COLO668 (cell line): ENCODE measurements at regions not wholly inside any gene's neighbourhood (a gene's known extent, or its start where the extent isn't known, plus 50 kb on each side); places are given as distances from the start of the nearest gene placed in this dataset.

Source experiments
- DNase-seq: peaks from one replicate; lab custom pipeline; 2025; ENCODE audit not compliant: unreplicated experiment; lab: John Stamatoyannopoulos, UW

DNA sequence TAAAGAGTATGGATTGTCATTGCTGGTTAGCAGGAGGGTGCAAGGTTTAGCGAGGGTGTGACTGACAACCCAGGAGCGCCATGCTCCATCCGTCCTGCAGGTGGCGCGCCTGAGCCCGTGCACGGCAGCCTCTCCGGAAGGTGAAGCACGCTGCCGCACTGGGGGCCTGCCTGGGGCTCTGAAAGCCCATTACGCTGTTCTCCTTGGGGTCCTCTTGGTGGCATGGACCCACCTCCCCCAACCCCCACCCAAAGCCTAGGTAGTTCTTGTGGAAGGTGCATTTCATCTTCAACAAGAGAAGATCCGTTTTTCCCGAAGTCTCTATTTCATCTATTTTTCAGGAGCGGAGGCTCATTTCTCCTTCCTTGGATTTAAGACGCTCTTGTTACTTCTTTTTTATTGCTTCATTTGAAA lies 197.4 kb upstream of the KCNG1 start:
- DNase-seq = peak; percentile 7

DNA sequence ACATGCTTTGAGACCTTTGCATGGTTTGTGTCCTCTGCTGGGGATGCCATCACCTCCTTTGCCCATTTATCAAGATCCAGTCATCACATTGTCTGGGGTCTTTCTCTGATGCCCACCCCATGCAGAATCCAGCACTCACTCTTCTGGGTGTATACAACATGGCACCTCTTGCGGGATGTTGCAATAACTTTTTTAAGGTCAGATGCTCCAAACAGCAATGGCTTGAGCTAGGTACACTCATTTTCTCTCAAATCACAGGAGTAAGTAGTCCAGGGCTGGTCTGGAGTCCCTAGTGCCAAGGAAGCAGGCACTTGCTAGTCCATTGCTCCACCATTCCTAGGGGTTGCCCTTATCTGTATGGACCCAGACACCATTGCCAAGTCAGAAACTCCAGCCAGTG lies 196.6 kb upstream of the KCNG1 start:
- DNase-seq = no peak

- DNase-seq = no peak
Measured at GRCh38 chr20:51218603-51219002, 195.7 kb upstream of the KCNG1 start.

- DNase-seq = no peak
Measured at GRCh38 chr20:51217347-51218045, 194.6 kb upstream of the KCNG1 start.

DNA sequence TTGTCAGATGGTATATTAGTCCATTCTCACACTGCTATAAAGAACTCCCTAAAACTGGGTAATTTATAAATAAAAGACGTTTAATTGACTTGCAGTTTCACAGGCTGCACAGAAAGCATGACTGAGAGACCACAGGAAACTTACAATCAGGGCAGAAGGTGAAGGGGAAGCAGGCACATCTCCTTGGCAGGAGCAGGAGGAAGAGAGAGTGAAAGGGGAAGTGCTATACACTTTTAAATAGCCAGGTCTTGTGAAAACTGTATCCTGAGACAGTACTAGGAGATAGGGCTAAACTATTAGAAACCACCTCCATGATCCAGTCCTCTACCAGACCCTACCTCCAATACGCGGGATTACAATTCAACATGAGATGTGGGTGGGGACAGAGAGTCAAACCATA lies 193.9 kb upstream of the KCNG1 start:
- DNase-seq = no peak

GRCh38 chr20:51212816-51213215 lies 189.9 kb upstream of the KCNG1 start:
- no peak for DNase-seq

DNA sequence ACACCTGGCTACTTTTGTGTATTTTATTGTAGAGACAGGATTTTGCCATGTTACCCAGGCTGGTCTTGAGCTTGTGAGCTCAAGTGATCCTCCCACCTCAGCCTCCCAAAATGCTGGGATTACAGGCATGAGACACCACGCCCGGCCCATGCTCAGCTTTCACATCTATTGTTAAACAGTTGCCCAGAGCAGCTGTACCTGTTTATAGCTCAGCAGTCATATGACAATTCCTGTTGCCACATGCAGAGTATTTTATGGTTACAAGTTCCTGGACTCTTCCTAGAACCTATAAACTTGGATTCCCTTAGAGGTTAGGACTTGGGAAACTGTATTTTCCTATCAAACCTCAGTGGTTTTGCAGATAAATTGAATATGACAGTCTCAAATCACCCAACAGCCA lies 188.3 kb upstream of the KCNG1 start:
- DNase-seq = no peak

DNA sequence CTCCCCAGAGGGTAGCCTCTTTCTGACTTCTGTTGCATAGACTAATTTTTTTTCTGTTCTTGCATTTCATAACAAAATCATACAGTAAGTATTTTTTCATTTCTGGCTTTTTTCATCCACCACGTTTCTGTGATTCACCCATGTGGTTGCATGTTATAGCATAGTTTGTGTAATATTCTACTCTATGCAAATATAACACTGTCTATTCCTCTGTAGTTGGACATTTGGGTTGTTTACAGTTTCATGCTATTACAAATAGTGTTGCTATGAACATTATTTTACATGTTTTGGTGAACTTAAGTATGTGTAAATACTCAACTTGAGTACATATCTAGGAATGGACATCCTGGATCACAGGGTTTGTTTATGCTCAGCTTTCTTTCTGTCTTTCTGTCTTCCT lies 187.2 kb upstream of the KCNG1 start:
- DNase-seq = no peak

DNA sequence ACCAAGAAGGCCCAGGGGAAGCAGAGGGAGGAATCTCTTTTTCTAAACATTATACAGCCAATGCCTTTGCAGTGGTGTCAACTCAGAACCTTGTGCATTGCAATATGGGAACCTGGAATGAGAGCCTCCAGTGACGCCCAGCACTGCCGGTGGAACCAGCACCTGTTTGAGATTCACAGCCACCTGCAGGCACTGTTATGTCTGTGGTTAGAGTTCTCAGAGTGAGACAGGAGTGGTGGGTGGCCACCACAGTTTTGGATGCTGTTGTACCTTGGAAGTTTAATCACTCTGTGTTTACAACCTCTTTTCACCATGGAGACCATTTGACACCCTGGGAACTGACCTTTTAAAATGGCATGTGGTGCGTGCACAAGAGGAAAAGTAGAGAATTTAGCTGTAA lies 185.3 kb upstream of the KCNG1 start:
- DNase-seq = no peak

DNA sequence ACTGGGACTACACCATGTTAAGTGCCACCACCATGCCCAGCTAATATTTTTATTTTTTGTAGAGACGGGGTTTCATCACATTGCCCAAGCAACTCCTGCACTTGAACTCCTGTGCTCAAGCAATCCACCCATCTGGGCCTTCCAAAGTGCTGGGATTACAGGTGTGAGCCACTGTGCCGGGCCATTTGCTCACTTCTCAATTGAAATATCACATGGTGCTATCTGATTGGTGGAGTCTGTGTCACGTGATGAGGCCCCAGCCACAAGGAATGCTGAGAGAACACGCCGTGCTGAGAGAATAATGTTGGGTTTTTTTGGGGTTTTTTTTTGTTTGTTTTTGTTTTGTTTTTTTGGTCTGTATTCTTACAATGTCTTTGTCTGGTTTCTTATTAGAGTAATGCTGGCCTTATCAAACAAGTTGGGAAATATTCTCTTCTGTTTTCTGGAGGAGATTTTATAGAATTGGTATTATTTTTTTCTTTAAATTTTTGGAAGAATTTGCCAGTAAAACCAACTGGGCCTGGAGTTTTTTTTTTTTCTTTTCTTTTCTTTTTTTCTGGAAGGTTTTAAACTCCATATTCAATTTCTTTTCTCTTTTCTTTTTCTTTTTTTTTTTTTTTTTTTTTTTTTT lies 183.2 kb upstream of the KCNG1 start:
- DNase-seq = no peak

DNA sequence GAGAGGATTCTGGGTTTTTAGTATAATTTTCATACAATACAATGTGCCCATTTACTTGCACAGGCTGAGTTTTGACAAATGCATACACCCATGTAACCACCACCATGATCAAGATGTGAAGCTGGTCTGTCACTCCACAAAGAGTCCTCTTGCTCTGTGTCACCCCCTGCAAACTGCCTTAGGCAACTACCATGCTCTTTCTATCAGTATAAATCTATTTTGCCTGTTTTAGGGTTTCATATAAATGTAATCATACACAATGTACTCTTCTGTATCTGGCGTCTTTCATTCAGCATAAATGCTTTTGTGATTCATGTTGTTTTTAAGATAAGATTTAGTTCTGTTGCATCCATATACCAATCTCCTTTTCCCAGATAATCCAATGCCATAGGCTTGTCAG lies 181.9 kb upstream of the KCNG1 start:
- DNase-seq = no peak

DNA sequence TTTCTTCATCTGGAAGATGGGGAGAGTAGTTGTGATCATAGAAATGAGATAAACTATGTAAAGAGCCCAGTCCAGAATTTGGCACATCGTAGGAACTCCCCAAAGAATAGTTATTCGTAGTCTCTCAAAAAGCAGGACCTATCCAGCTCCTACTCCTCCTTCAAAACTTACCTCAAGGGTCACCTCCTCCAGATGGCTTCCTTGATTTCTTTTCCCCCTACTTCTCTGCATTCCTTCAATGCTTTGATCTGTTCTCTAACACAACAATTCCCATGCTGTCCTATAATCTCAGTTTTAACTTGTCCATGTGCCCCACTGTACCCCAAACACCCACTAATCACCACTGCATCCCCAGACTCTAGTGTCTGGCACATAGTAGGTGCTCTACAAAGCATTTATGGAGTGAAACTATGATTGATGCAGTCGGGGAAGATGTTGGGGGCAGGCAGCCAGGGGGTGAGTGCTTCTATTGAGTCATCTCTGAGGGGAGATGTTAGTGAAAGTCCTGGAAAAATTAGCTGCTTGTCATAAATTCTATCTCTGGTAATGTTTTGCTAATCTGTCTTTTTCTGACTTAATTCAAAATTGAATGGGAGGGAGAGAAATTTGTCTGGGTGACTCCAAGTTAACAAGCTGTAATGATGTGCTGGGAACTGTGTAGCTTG lies 181.3 kb upstream of the KCNG1 start:
- DNase-seq = no peak

DNA sequence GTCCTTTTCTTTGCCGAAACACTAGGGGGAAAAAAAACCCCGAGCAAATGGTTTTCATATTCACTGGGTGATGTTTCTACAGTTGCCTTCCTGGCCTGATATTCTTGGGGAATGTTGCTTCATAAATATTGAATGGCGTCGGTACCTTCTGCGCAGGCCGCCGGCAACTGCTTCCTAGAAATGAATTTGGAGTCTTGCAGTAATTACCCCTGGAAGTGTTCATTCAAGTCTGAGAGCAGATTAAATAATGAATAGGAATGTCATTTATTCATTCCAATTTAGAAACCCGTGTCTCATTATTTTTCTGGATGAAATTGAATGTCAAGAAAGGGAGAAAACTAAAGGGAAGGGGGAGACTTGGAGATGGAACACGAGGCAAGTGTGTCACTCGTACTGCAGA lies 179.4 kb upstream of the KCNG1 start:
- no peak for DNase-seq

- no peak for DNase-seq
Measured at GRCh38 chr20:51199920-51200319, 177.0 kb upstream of the KCNG1 start.

DNA sequence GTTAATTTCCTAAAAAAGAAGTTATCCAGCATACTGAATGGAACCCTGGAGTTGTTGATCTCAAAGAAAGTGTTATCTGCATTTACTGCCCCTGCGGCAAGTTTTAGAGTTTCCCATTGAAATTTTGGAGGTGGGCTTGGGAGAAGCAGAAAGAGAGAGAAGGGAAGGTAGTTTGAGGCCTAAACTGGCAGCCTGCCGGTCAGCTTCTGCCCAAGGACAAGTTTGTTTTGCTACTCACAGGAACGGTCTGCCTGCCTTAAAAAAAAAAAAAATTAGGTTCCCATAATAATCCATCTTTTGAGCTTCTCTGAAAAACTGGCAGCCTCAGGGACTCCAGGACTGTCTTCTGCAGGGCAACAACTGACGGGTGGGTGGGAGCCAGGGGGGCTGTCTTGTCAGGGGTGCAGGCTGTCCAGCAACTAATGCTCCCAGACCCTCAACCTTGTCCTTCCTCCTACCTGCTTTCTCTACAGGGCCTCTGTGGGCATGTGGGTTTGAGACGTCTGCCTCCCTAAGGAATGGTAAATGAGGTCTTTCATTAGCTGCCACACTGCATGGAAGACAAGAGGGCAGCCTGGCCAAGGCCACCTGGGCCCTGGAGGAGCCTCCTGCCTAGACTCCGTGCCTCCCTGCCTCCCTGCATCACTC lies 176.1 kb upstream of the KCNG1 start:
- DNase-seq = no peak

- no peak for DNase-seq
Measured at GRCh38 chr20:51198238-51198637, 175.3 kb upstream of the KCNG1 start.

GRCh38 chr20:51196991-51197651 lies 174.2 kb upstream of the KCNG1 start:
- no peak for DNase-seq

DNA sequence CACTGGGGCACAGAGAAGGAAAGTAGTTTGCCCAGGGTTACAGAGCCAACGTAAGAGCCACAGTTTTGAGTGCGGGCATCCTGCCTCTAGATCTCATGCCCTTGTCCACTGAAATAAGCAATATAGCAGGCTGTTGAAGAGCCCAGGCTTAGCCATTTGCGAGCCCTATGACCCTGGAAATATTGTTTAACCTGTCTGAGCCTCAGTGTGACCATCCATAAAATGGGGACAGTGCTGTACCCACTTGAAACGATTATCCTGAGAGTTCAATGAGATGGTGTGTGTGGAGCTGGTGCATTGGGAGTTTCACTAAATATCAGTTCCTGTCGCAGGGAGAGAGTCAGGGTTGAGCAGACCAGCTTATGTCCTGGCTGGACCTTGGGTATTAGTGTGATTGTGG lies 173.1 kb upstream of the KCNG1 start:
- DNase-seq = no peak

GRCh38 chr20:51195419-51195901 lies 172.6 kb upstream of the KCNG1 start:
- no peak for DNase-seq

DNA sequence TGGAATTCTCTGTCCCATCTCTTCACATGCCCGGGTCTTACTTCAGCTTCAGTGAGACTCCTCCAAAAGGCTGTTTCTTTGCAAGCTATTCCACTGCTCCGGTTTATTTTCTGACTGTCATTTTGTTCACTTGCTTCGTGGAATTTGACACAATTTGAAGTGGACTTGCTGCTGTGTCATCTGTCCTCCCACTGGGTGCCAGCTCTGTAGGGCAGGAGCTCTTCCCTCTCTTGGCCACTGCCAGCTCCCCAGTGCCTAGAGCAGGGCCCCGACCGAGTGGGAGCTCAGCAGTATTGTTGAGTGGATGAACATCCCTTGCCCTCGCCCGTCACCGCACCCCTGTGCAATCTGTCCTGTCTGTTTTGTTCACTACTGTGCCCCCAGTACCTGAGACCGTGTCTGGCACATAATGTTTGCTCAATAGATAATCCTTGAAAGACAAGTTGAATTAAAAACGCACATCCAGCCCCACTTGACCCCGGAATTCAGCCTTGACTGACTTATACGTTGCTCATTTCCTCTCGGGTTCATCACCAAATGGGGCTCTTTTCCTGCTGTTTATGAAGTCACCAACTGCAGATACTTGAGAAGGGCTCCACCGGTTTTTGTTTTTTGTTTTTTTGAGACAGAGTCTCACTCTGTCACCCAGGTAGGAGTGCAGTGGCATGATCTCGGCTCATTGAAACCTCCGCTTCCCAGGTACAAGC lies 170.3 kb upstream of the KCNG1 start:
- DNase-seq = no peak

GRCh38 chr20:51190783-51191180 lies 167.9 kb upstream of the KCNG1 start:
- DNase-seq = no peak
